HepG2 (cell line): ENCODE measurements at regions not wholly inside any gene's neighbourhood (a gene's known extent, or its start where the extent isn't known, plus 50 kb on each side); places are given as distances from the start of the nearest gene placed in this dataset.

Experiments used
- ATAC-seq: fragments of 200-7000 bp; cut with Tn5 transposase; 3 replicates; pipeline ENCODE4 v1.9.1; 2020; ENCODE audit warnings: mild to moderate bottlenecking, moderate library complexity
- BruUV-seq: library from RNA; stranded (reverse); fragments of 400-500 nt; replicated peaks from 2 replicates; lab custom pipeline; 2021; lab: Mats Ljungman, UMichigan
- CTCF ChIA-PET: fragments of 300-600 bp; formaldehyde crosslinking; extraction: SDS; loops from one replicate; lab custom pipeline; 2021; ENCODE audit warnings: low total read pairs, inconsistent platforms, low intra/inter-chr PET ratio; lab: Yijun Ruan, JAX
- POLR2A ChIA-PET: fragments of 350-600 bp; sonication (Branson Sonifier 250); formaldehyde crosslinking; loops from one replicate; lab custom pipeline; 2020; ENCODE audit warnings: antibody characterized with exemption, inconsistent platforms; lab: Yijun Ruan, JAX
- DNase-seq: peaks from one replicate; pipeline ENCODE4 v3.0.0-alpha.2; 2015; ENCODE audit warnings: low spot score
- FAIRE-seq: peaks from 3 replicates; lab custom pipeline; 2011; peaks lifted over from hg19 to GRCh38; lab: Jason Lieb, UNC
- H2AFZ ChIP-seq: one replicate; pipeline ENCODE4 v1.6.1; 2011; ENCODE audit warnings: low read length, inconsistent platforms
- H3K27ac ChIP-seq: fragments of 300-600 bp; 3 replicates; pipeline ENCODE4 v1.8.0; 2011; ENCODE audit warnings: mixed run types, mild to moderate bottlenecking, mixed read lengths, low read length, inconsistent platforms; ENCODE audit not compliant: insufficient read depth; ENCODE audit errors: extremely low read length
- H3K27me3 ChIP-seq, 2 experiments: fragments of 200-600 bp in 1 of 2; 2 replicates in 1 of 2; 3 replicates in 1 of 2; pipeline versions ENCODE4 v1.6.0 to v1.8.0; 2011; ENCODE audit warnings: low read length in 2 of 2, mild to moderate bottlenecking in 2 of 2, moderate library complexity in 2 of 2, inconsistent platforms in 1 of 2; ENCODE audit not compliant: insufficient read depth in 2 of 2, control insufficient read depth in 1 of 2
- H3K36me3 ChIP-seq, 2 experiments: fragments of 200-600 bp in 1 of 2; replicated peaks in 1 of 2; 2 replicates in 1 of 2; 3 replicates in 1 of 2; pipeline versions ENCODE4 v1.5.1 to v1.8.0; 2011; ENCODE audit warnings: low read length in 2 of 2, inconsistent platforms in 1 of 2; ENCODE audit not compliant: insufficient read depth in 2 of 2, control insufficient read depth in 1 of 2
- H3K4me1 ChIP-seq: 2 replicates; pipeline ENCODE4 v1.5.1; 2012; ENCODE audit warnings: low read length, inconsistent platforms; ENCODE audit not compliant: insufficient read depth
- H3K4me2 ChIP-seq: 2 replicates; pipeline ENCODE4 v1.6.0; 2011; ENCODE audit warnings: low read depth, low read length, inconsistent platforms
- H3K4me3 ChIP-seq, 3 experiments: fragments of 200-600 bp in 1 of 3; sonication (generic), shearing (Covaris generic) in 1 of 3; replicated peaks in 1 of 3; 2 replicates each; pipeline ENCODE4 v1.5.1; 2011 to 2016; ENCODE audit warnings: low read length in 3 of 3, inconsistent platforms in 2 of 3, low read depth in 2 of 3, mild to moderate bottlenecking in 2 of 3, control low read depth in 1 of 3, mixed read lengths in 1 of 3; ENCODE audit not compliant: insufficient read depth in 1 of 3
- H3K79me2 ChIP-seq: one replicate; pipeline ENCODE4 v1.6.1; 2011; ENCODE audit warnings: low read length, inconsistent platforms; ENCODE audit not compliant: insufficient read depth
- H3K9ac ChIP-seq: 2 replicates; pipeline ENCODE4 v1.6.0; 2011; ENCODE audit warnings: mild to moderate bottlenecking, low read depth, low read length, inconsistent platforms; ENCODE audit not compliant: insufficient read depth
- H3K9me3 ChIP-seq: 2 replicates; pipeline ENCODE4 v1.5.1; 2012; ENCODE audit warnings: mild to moderate bottlenecking, low read length
- H4K20me1 ChIP-seq: 2 replicates; pipeline ENCODE4 v1.6.0; 2011; ENCODE audit warnings: inconsistent platforms, mild to moderate bottlenecking, low read length, moderate library complexity; ENCODE audit not compliant: insufficient read depth
- FOXM1 ChIP-seq: sonication (generic); formaldehyde crosslinking; IDR thresholded peaks from 2 replicates; pipeline ENCODE4 v1.5.0; 2020; ENCODE audit warnings: missing genetic modification reagents
- HNRNPUL1 ChIP-seq: fragments of 200-400 bp; formaldehyde crosslinking; IDR thresholded peaks from 2 replicates; pipeline ENCODE4 v1.6.1; 2017; ENCODE audit warnings: low read depth, mild to moderate bottlenecking, low read length, moderate library complexity
- MXI1 ChIP-seq: IDR thresholded peaks from 3 replicates; pipeline ENCODE4 v1.6.1; 2012; ENCODE audit warnings: low read depth, low read length, inconsistent platforms, borderline replicate concordance
- RFX5 ChIP-seq: IDR thresholded peaks from 2 replicates; pipeline ENCODE4 v1.6.1; 2011; ENCODE audit warnings: low read depth, low read length, improper control_type of control experiment
- RXRA ChIP-seq: sonication (generic); formaldehyde crosslinking; IDR thresholded peaks from 2 replicates; pipeline ENCODE4 v1.5.1; 2020; ENCODE audit warnings: missing genetic modification reagents
- SALL2 ChIP-seq: sonication (generic); formaldehyde crosslinking; IDR thresholded peaks from 2 replicates; pipeline ENCODE4 v1.8.1; 2023; ENCODE audit warnings: mild to moderate bottlenecking, missing genetic modification reagents, inconsistent platforms
- SNAI1 ChIP-seq: sonication (generic); formaldehyde crosslinking; IDR thresholded peaks from 2 replicates; pipeline ENCODE4 v1.5.0; 2020; ENCODE audit warnings: mild to moderate bottlenecking, missing genetic modification reagents, borderline replicate concordance
- ZBTB20 ChIP-seq: sonication (generic); formaldehyde crosslinking; IDR thresholded peaks from 2 replicates; pipeline ENCODE4 v1.8.1; 2023; ENCODE audit warnings: missing genetic modification reagents, low read depth, mild to moderate bottlenecking, borderline replicate concordance
- ZBTB42 ChIP-seq: sonication (generic); formaldehyde crosslinking; IDR thresholded peaks from 2 replicates; pipeline ENCODE4 v1.5.0; 2020; ENCODE audit warnings: mild to moderate bottlenecking, missing genetic modification reagents
- ZC3H13 ChIP-seq: sonication (generic); formaldehyde crosslinking; IDR thresholded peaks from 2 replicates; pipeline ENCODE4 v1.8.1; 2023; ENCODE audit warnings: mild to moderate bottlenecking, missing genetic modification reagents, moderate library complexity
- ZNF75D ChIP-seq: sonication (generic); formaldehyde crosslinking; IDR thresholded peaks from 2 replicates; pipeline ENCODE4 v1.8.1; 2023; ENCODE audit warnings: missing genetic modification reagents, mild to moderate bottlenecking, borderline replicate concordance
- WGBS: methylation state at CpG from one replicate; pipeline ENCODE4 v1.1.6; 2017; ENCODE audit warnings: low lambda C conversion rate; 5-methylcytosine and 5-hydroxymethylcytosine counted together
- in situ Hi-C: cut with HindIII; loops from 2 replicates; pipeline ENCODE4 v1.10.0; 2017; ENCODE audit warnings: low pct_unique_long_range_greater_than_20kb; ENCODE audit not compliant: extremely low pct_ligation_motif_present
- intact Hi-C: fragments of 100-400 bp; cut with micrococcal nuclease; formaldehyde crosslinking; loops from one replicate; pipeline ENCODE4 v1.10.0; 2022; ENCODE audit not compliant: unreplicated experiment
- TF ChIP-seq, protein P1 (sequence below): sonication (generic); formaldehyde crosslinking; IDR thresholded peaks from 2 replicates; pipeline ENCODE4 v1.5.1; 2020; ENCODE audit warnings: missing genetic modification reagents, mild to moderate bottlenecking, borderline replicate concordance
- TF ChIP-seq, protein P2 (sequence below): sonication (generic); formaldehyde crosslinking; IDR thresholded peaks from 2 replicates; pipeline ENCODE4 v1.4.0; 2020; ENCODE audit warnings: missing genetic modification reagents, mild to moderate bottlenecking, borderline replicate concordance

GRCh38 chr16:55248494-55248893 is 75.5 kb upstream of the IRX6 start:
- H3K9ac ChIP-seq: no peak overlapping the region
- 56% methylated on average over 8 of the region's 8 CpGs for WGBS
- no peaks in the 10 kb centered on the region for H3K4me1 ChIP-seq
- no peak overlapping the region for H3K4me2 ChIP-seq
- FAIRE-seq: no peak
- no peaks in the 10 kb centered on the region for H3K36me3 ChIP-seq
- no peak overlapping the region for H2AFZ ChIP-seq
- in situ Hi-C loops: no loop called here
- no peaks in the 10 kb centered on the region for H3K79me2 ChIP-seq
- CTCF ChIA-PET: no interaction called here
- H3K27ac ChIP-seq: no peak overlapping the region
- BruUV-seq: no TSS peak
- DNase-seq: no peak
- H4K20me1 ChIP-seq: no peaks in the 10 kb centered on the region
- H3K9me3 ChIP-seq: no peaks in the 10 kb centered on the region
- POLR2A ChIA-PET: no interaction called here
- no peak overlapping the region for H3K4me3 ChIP-seq
- H3K27me3 ChIP-seq: no peaks in the 10 kb centered on the region; a peak in 1 of 5 replicates
- no peak for ATAC-seq
- no peak for TF ChIP-seq SALL2
- TF ChIP-seq, protein P1, sequence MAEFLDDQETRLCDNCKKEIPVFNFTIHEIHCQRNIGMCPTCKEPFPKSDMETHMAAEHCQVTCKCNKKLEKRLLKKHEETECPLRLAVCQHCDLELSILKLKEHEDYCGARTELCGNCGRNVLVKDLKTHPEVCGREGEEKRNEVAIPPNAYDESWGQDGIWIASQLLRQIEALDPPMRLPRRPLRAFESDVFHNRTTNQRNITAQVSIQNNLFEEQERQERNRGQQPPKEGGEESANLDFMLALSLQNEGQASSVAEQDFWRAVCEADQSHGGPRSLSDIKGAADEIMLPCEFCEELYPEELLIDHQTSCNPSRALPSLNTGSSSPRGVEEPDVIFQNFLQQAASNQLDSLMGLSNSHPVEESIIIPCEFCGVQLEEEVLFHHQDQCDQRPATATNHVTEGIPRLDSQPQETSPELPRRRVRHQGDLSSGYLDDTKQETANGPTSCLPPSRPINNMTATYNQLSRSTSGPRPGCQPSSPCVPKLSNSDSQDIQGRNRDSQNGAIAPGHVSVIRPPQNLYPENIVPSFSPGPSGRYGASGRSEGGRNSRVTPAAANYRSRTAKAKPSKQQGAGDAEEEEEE: no peak
- TF ChIP-seq ZC3H13: no peak
- TF ChIP-seq SNAI1: no peak
- TF ChIP-seq RFX5: no peak
- TF ChIP-seq ZNF75D (CRISPR knock-in tag): no peak
- no peak for TF ChIP-seq ZBTB42
- TF ChIP-seq, protein P2, sequence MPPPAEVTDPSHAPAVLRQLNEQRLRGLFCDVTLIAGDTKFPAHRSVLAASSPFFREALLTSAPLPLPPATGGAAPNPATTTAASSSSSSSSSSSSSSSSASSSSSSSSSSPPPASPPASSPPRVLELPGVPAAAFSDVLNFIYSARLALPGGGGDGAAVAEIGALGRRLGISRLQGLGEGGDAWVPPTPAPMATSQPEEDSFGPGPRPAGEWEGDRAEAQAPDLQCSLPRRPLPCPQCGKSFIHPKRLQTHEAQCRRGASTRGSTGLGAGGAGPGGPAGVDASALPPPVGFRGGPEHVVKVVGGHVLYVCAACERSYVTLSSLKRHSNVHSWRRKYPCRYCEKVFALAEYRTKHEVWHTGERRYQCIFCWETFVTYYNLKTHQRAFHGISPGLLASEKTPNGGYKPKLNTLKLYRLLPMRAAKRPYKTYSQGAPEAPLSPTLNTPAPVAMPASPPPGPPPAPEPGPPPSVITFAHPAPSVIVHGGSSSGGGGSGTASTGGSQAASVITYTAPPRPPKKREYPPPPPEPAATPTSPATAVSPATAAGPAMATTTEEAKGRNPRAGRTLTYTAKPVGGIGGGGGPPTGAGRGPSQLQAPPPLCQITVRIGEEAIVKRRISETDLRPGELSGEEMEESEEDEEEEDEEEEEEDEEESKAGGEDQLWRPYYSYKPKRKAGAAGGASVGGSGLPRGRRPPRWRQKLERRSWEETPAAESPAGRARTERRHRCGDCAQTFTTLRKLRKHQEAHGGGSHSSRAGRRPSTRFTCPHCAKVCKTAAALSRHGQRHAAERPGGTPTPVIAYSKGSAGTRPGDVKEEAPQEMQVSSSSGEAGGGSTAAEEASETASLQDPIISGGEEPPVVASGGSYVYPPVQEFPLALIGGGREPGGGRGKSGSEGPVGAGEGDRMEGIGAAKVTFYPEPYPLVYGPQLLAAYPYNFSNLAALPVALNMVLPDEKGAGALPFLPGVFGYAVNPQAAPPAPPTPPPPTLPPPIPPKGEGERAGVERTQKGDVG (CRISPR knock-in tag): no peak
- no peak for TF ChIP-seq RXRA
- TF ChIP-seq HNRNPUL1: no peak
- no peak for TF ChIP-seq MXI1
- no peak for TF ChIP-seq FOXM1
- no peak for TF ChIP-seq ZBTB20 (CRISPR knock-in tag)
- intact Hi-C loops: no loop called here
